Prostate gland (tissue), 2 donors: ENCODE measurements at regions not wholly inside any gene's neighbourhood (a gene's known extent, or its start where the extent isn't known, plus 50 kb on each side); places are given as distances from the start of the nearest gene placed in this dataset.

Experiments
- CTCF ChIP-seq, 4 experiments: fragments of 200-600 bp in 2 of 4; fragments of 450-650 bp in 2 of 4; sonication (generic) in 2 of 4; IDR thresholded peaks; 1 replicate in 3 of 4; 2 replicates in 1 of 4; pipeline ENCODE4 v1.5.1; 2016 to 2019; ENCODE audit warnings: antibody characterized with exemption in 4 of 4, mild to moderate bottlenecking in 2 of 4, moderate library complexity in 2 of 4
- POLR2A ChIP-seq: fragments of 450-650 bp; IDR thresholded peaks from one replicate; pipeline ENCODE4 v1.6.1; 2016; ENCODE audit warnings: antibody characterized with exemption, mild to moderate bottlenecking
- POLR2AphosphoS5 ChIP-seq: sonication (generic); formaldehyde crosslinking; IDR thresholded peaks from one replicate; pipeline ENCODE4 v1.6.1; 2017; ENCODE audit warnings: antibody characterized with exemption

- TF ChIP-seq POLR2AphosphoS5 = no peak
- TF ChIP-seq CTCF (IDR thresholded peaks at IDR 0.05) = no peak
- no peak for TF ChIP-seq POLR2A
These were observed 1489.5 kb downstream of the BRD1 start for GRCh38 chr22:48337957-48338792.
